GM18511 (cell line): ENCODE measurements at regions not wholly inside any gene's neighbourhood (a gene's known extent, or its start where the extent isn't known, plus 50 kb on each side); places are given as distances from the start of the nearest gene placed in this dataset.

ENCODE experiments used
- ATAC-seq: cut with Tn5 transposase; IDR thresholded peaks from one replicate; pipeline ENCODE4 v1.9.1; 2021; ENCODE audit warnings: mild to moderate bottlenecking, moderate library complexity; ENCODE audit not compliant: unreplicated experiment

DNA sequence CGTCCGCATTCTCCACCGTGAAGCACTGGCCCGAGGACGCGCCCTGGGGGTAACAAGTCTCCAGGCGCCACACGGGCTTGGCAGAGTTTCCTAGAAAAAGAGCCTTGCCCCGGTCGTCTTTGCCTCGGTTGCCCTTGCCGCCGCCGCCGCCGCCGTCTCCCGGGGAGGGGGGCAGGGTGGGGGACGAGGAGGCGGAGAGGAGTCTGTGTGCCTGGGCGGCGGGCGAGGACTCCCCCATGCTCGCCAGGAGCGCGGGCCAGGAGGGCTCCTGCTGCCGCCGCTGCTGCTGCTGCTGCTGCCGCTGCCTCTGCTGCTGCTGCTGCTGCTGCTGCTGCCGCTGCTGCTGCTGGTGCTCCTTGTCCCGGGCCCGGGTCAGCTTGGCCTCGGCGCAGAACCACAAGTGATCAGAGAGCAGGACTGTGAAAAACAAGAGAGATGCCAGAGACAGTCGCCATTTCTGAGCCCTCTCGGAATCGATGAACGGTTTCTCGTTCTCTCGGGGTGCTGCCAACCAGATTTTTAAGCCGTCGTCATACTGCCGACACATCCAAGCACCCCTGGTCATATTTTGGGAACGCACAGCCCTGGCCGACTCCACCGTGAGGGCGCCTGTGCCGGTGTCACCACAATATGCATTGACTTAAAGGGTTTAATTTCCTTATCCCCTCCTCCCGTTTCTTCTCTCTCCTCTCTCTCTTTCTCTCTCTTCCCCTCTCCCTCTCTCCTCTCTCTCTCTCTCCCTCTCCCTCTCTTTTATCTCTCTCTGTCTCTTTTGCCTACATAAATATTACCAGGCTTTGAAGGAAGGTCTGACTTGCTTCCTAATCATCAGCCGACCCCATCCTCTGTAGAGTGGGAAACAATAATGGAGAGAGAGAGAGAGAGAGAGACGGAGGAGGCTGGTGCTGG lies 349.1 kb downstream of the LIG4 start:
- no peak for ATAC-seq

DNA sequence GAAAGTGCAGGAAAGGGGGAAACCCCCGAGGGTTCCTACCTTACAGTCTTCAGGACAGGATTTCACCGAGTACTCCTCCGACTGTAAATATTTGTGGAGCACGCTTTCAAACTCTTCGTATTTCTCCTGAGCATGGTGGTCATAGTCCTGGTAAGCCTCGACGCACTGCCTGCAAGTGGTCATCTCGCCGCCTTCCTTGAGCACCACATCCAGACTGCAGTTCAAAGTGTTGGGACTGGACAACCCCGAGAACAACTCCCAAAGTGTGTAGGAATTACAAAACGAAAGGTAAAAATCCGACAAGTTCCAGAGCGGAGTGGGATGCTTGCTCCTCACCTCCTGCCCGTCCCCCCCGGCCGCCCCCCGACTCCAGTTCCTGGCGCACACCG lies 349.7 kb downstream of the LIG4 start:
- ATAC-seq: no peak

DNA sequence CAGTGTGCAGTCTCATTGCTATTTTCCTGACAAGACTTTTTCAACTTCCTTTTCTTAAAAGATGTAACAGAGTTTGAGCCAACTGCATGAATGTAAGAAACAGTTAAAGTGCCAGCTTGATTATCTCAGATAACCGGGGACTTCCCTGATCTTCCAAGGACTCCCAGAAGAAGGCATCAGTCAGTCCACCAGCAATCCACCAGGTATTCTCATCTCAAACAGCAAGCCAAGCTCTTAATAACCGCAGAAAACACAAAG lies 350.1 kb downstream of the LIG4 start:
- no peak for ATAC-seq

DNA sequence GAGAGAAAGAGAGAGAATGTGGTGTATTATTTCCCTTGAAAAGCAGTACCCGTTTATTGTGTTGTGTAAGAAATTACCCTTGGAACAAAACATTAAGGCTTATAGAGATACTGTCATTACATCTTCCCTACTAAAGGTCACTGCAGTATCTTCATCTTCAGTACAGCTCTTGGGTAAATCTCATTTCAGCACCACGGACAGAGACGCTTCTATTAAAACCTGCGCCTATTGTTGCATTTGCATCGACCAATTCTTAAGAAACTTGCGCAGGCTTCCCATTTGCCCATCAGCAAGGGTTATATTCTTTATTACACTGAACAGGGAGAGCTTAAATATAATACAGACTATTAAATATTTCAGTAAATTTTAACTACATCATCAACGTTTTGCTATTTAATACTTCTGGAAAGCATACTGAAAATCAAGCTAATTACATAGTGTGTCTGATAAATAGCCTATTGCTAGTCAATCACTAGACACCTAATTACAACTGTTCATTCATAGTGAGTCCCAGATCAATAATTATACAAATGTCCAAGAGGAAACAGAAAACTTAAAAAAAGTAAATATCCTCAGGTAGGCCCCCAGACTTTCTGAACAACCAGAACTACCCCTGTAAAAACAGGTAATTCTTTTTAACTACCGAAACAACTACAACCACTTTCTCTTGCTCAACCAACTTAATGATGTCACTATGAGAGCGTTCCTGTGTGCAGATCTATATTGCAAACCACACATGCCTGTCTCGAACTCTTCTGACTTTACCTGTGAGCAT lies 350.6 kb downstream of the LIG4 start:
- no peak for ATAC-seq

DNA sequence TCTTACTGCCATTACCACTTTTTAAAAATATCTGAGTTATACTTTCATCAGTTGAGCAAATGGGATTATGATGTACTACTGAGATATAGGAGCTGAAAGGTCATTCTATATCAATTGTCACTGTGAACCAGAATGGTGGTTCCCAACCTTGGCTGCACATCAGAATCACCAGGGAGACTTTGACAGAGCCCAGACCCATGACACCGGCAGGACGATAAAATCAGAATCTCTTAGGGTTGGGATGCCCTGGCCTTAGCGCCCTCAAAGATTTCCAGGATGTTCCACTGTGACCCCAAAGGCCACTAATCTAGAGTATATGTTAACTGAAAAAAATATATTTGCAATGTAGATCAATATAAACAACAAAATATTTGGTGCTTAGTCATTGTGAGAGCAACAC lies 355.1 kb downstream of the LIG4 start:
- no peak for ATAC-seq

DNA sequence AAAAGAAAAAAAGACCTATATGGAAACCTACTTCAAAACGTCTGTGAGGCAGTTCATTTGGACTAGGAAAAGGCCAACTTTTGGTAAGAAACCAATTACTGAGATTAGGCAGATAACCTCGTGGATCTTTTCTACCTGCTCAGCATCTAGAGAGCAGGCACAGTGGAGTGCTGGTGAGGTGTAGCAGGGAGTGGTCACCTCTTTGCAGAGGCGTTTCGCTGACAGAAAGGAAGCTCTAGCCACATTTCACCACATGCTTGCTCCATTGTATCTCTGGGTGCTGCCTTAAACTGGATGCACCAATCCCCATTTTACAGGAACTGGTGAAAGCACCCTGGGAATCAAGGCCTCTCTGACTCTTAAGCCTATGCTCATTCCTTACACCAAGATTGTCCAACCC lies 360.5 kb downstream of the LIG4 start:
- ATAC-seq: no peak

DNA sequence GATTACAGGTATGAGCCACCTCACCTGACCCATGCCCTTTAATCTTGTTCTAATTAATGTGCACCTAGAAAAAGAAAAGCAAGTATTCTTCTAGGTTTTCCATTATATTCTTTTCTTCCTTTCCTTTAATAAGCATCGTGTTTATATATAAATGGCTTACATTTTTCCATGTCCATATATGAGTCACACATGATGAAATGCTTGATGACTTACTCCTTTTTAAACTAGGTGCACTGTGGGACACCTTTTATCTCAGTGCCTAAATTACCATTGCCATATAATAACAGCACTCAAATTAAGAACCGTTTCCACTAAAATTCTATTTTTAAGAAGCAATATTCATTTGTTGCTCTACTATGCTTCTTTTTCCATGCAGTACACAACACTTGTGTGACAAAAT lies 363.3 kb downstream of the LIG4 start:
- no peak for ATAC-seq

DNA sequence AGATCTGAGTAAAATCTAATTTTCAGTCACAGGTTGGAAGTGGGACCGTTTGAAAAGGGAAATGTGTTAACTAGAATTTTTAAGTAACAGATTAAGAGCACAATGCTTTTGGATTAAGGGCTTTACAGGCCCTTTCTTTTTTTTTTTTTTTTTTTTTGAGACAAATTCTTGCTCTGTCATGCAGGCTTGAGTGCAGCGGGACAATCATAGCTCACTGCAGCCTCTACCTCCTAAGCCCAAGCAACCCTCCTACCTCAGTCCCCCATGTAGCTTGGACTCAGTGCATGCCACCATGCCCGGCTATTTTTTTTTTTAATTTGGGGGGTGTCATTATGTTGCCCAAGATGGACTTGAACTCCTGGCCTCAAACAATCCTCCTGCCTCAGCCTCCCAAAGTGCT lies 363.7 kb downstream of the LIG4 start:
- ATAC-seq: no peak

DNA sequence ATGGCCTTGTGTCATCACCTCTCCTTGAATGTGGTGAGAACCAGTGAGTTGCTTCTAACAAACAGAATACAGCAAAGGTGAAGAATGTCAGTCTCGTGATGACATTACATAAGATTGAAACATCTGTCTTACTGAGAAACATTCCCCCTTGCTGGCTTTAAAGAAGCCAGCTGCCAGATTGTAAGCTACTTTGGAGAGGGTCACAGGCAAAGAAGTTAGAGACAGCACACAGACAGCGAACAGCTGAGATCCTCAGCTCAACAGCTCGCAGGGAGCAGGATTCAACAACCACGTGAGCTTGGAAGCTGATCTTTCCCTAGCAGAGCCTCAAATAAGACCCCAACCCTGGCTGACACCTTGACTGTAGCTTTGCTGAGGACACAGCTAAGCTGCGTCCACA lies 367.9 kb downstream of the LIG4 start:
- no peak for ATAC-seq

DNA sequence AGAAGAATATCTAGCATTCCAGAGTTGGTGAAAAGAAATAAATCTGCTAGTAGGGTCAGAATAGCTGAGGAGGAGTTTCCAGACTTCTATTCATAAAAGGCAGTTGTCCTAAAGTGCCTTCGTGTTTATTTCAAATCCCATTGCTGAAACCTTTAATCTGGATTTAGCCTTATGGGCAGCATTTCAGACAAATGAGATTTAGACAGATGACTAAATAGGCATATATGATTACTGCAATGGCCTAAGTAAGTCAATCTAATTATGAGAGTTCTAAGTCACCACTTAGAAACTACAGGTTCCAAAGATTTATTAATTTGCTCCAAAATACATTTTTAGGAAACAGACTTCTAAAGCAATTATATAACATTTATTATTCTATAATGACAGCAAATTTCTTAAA lies 368.7 kb downstream of the LIG4 start:
- no peak for ATAC-seq

DNA sequence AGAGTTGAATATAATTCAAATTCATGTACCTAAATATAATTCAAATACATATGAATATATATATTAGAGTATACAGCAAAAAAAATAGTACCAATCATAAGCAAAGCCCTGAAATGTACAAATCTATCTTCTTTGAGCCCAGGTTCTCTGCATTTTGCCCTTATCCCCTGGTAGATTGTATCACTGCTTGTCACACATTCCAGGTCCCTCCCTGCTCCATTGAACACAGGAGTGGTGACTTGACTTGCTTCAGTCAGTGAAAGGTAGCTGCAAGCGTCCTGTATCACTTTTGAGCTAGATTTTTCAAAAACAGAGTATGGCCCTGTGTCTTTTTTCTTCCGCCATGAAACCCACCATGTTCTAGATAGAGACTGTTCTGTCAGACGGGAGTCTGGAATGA lies 369.4 kb downstream of the LIG4 start:
- ATAC-seq: no peak

DNA sequence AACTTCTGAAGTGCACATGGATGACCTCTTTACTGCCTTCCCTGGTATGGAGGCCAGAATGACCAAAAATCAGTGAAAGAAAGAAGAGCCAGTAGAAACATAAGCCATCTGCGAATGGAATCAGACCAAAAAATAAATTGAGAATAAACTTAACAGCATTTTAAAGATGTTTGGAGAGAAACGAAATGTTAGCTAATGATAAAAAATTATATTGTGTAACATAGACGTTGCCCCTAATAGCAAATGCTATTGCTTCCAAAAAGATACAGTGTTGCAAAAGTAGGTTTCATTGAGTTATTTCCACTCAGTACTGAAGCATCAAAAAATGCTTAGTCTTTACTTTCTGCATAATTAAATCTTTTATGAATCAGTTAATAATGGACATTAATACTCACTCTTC lies 371.7 kb downstream of the LIG4 start:
- ATAC-seq: no peak

DNA sequence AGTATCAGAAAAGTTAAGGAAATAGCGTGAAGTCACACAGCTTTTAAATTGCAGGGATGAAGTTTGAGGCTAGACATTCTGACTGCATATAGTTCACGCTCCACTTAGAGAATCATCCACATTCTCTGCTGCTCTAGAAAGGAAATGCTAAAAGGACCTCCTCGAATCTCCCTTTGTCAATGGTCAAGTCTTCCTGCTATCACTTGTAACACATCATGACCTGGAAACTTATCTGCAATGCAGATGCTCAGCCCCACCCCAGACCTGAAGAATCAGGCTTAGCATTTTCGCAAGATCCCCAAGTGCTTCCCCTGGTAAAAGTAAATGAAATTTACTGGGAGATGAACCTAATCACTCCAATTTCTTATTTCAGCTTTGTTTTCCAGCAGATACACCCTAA lies 372.1 kb downstream of the LIG4 start:
- ATAC-seq: no peak

DNA sequence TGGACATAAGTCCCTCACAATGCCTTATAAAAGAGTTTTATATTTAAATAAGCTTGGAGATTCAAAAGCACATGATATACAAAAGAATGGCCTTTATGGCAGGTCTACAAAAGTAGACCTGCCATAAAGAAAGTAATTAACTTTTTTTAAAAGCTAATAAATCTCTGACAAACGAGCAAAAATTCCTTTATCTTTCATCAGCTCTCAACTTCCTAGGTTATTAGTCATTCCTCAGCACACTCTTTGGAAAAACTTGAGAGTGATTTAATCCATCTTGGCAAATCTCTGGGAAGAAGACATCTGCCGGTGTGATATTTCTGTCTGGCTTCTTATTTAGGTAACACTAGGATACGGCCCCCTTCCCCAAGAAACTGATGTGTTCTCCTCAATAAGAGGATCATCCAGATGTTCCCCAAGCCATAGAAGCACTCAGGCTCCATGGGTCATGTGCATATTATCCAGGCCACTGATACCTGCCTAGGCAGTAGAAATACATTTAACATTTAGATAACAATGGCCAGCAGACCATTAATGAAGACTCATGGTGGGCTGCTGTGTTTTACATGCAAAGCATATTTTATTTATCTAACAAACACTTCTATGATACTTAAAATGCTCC lies 372.7 kb downstream of the LIG4 start:
- ATAC-seq: no peak

DNA sequence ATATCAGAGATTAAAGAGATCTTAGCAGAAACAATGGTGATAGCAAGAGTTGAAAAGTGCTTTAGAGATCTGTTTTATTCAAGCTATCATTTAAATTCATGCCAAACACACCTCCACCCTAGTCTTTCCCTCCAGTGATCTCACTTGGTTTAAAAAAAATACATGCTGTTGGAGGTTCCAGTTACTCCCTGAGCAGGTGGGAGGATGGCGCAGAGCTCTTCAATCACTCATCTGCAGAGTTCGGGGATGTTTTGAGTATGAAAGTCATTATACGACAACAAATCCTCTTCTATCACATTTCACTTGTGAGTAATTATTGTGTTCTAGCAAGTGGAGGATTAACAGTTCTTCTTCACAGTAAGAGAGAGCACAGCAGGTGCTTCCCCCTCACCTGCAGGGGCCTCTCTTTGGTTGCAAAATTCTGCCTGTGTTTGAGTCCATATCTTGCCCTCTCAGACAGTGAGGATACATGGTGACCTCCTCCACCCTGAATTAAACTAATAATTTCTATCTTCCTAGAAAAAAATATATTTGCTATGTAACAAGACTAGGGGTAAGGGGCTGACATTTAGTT lies 376.7 kb downstream of the LIG4 start:
- ATAC-seq: no peak

DNA sequence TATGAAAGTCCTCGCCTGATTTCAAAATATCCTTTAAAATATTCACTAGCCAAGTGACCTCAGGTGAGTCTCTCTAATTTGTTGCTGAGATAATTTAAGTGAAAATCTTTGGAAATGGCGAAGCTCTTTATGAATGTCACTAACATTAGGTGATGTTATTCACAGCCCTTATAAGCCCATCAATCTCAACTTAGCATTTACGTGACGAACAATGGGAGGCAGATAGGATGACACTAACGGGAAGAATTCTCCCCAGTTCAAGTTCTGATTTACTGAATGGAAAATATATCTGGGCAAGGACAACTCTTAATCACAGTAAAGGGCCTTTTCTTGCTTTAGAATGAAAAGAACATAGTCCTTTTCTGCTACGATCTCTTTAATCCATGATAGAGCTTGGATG lies 378.7 kb downstream of the LIG4 start:
- ATAC-seq: no peak

DNA sequence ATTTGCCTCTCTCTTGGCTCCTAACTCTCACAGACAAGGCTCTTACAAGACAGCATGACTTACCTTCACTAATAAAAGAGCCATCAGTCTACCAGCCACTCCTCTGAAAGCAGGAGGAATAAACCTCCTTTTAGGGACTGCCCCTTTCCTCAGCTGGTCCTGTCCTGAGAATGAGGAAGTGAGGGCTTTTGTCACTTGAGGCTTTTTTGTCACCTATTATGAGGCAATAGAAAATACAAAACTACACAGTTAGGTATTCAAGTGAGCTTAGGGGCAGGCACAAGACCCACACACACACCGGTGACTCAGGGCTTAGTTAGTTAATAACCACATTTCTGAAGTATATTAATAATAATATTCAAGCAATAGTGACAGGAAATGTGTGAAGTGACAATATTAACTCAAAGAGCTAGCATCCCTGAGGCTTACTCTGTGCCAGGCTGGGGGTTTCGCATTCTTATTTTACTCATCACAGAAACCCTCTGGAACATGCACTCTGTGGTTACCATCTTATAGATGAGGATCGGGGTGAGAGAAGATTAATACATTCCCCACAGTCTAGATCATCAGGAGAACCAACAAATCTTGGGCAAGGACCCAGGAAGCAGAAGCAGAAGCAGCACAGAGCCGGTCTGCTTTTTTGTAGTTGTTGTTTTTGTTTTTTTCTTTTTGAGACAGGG lies 379.9 kb downstream of the LIG4 start:
- peak; percentile 62 for ATAC-seq

DNA sequence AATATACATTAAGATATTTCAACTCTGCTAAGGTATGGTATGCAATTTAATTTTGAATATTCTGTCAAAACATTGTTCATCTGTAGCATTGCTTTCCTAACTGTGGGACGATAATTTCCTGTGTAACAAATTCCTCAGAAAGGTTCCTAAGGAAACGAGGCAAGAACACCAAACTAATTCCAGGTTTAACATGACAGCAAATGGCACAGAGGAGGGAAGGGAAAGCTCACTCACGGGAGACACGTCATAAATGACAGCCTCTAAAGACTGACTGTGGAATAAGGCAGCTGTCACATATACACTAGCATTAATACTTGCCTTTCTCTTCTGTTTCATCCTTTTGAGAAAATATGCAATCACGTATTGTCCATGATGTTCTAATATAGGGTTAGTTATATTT lies 380.6 kb downstream of the LIG4 start:
- ATAC-seq: no peak

DNA sequence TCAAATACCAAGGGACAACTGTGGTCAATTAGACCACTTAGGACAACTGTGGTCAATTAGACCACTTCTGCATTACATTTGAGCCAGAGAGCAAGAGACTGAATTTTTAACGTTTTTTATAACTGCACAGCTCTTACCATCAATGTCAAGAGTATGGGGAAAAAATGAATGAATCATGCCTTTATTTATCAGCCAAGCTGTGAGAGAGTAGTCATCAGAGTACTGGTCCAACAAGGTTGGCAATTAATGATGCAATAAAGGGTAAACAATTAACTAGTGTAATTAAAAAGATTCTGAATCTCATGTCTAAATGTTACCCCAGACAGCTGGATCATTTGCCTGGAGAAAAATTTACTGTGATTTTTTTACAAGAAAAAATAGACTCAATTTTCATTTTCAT lies 381.1 kb downstream of the LIG4 start:
- ATAC-seq: no peak

DNA sequence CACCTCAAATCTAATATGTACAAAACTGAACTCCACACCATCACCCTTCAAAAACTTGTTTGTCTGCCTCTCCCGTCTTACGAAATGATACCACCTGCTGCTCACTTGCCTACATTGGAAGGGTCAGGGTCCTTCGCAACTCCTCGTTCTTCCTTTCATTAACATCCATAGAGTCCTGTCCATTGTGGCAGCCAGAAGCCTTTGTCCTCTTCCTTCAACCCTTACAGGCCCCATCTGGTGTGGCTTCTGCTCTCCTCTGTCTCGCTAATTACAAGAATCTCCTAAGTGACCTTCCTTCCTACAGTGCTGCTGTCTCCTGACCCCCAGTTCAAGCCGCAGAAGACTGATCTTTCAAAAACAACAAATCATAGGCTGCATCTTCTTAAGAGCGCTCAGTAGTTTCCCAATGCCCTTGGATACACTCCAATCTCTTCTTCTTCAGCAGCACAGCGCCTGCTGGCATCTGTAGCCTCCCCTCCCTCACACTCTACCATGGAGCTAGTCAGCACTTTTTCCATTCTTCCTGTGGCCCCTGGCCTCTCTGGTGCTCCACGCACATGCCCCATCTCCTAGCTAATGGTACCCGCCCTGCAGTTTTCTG lies 382.7 kb downstream of the LIG4 start:
- ATAC-seq: no peak

DNA sequence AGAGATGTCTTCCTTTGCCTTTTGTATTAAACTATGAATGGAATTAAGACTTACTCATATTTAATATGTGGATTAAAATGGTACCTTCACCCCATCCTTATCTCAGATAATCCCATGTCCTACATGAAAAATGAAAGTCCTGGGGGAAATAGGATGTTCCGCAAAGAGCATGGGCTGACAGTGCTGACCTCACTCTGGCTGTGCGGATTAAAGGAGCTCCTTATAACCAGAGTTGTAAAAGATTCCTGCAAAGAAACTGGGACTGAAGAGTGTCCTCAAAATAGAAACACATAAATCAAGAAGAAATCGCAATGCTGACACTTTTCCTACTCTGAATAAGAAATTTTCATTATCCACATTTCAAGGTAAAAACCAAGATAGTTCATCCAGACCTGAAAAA lies 384.5 kb downstream of the LIG4 start:
- ATAC-seq: no peak
